B cell (primary cell): ENCODE measurements at regions not wholly inside any gene's neighbourhood (a gene's known extent, or its start where the extent isn't known, plus 50 kb on each side); places are given as distances from the start of the nearest gene placed in this dataset.

Experiments
- ATAC-seq: fragments of 200-7000 bp; cut with Tn5 transposase; one replicate; pipeline ENCODE4 v1.10.0; 2021; ENCODE audit warnings: low read depth, mild to moderate bottlenecking, moderate number of reproducible peaks, moderate library complexity
- CTCF ChIA-PET: fragments of 350-600 bp; sonication (Branson Sonifier 250); formaldehyde crosslinking; loops from one replicate; lab custom pipeline; 2021; ENCODE audit warnings: antibody characterized with exemption, inconsistent platforms; lab: Charles Lee
- POLR2A ChIA-PET: fragments of 350-600 bp; sonication (Branson Sonifier 250); formaldehyde crosslinking; loops from one replicate; lab custom pipeline; 2021; ENCODE audit warnings: antibody characterized with exemption; lab: Charles Lee
- DNase-seq: peaks from one replicate; pipeline ENCODE4 v3.0.0; 2013
- H2AFZ ChIP-seq: 2 replicates; pipeline ENCODE4 v1.6.1; 2012; ENCODE audit warnings: mild to moderate bottlenecking, low read depth, low read length; ENCODE audit not compliant: insufficient read depth, poor library complexity, severe bottlenecking
- H3K27ac ChIP-seq, 2 donors: 1 replicate in 1 of 2; 2 replicates in 1 of 2; pipeline ENCODE4 v1.5.1; 2012 to 2013; ENCODE audit warnings: low read length in 2 of 2, mild to moderate bottlenecking in 2 of 2, moderate library complexity in 1 of 2
- H3K27me3 ChIP-seq, 4 experiments: fragments of 200-600 bp in 1 of 4; sonication (generic) in 1 of 4; replicated peaks in 1 of 4; 1 replicate in 2 of 4; 2 replicates in 2 of 4; pipeline versions ENCODE4 v1.6.1 to v1.7.0; 2013 to 2016; ENCODE audit warnings: low read length in 3 of 4, mild to moderate bottlenecking in 2 of 4, mixed read lengths in 1 of 4, moderate library complexity in 1 of 4; ENCODE audit not compliant: insufficient read depth in 4 of 4, control insufficient read depth in 3 of 4; ENCODE audit errors: control extremely low read depth in 1 of 4
- H3K36me3 ChIP-seq, 2 experiments: replicated peaks in 1 of 2; 1 replicate in 1 of 2; 2 replicates in 1 of 2; pipeline versions ENCODE4 v1.6.1 to v1.7.1; 2013; ENCODE audit warnings: low read length in 1 of 2; ENCODE audit not compliant: insufficient read depth in 2 of 2, control insufficient read depth in 1 of 2; ENCODE audit errors: control extremely low read depth in 1 of 2, extremely low read depth in 1 of 2
- H3K4me1 ChIP-seq, 2 donors: fragments of 200-600 bp in 1 of 2; sonication (generic) in 1 of 2; 1 replicate in 1 of 2; 2 replicates in 1 of 2; pipeline versions ENCODE4 v1.5.1 to v1.6.1; 2013 to 2017; ENCODE audit warnings: low read length in 2 of 2; ENCODE audit not compliant: control insufficient read depth in 2 of 2, insufficient read depth in 2 of 2
- H3K4me2 ChIP-seq: replicated peaks from 2 replicates; pipeline ENCODE3; 2012; ENCODE audit warnings: mild to moderate bottlenecking, low read depth, low read length; ENCODE audit not compliant: poor library complexity, severe bottlenecking
- H3K4me3 ChIP-seq, 5 experiments: fragments of 200-600 bp in 1 of 5; sonication (generic) in 1 of 5; 1 replicate in 3 of 5; 2 replicates in 2 of 5; pipeline versions ENCODE4 v1.5.1 to v1.7.0; 2011 to 2016; ENCODE audit warnings: low read length in 4 of 5, mild to moderate bottlenecking in 4 of 5, low read depth in 2 of 5, control low read depth in 1 of 5, moderate library complexity in 1 of 5; ENCODE audit not compliant: insufficient read depth in 1 of 5; ENCODE audit errors: control extremely low read depth in 1 of 5, extremely low read depth in 1 of 5
- H3K79me2 ChIP-seq: fragments of 200-600 bp; sonication (generic); one replicate; pipeline ENCODE4 v1.6.0; 2016; ENCODE audit warnings: low read length; ENCODE audit not compliant: control insufficient read depth, insufficient read depth
- H3K9ac ChIP-seq: fragments of 200-600 bp; sonication (generic); 2 replicates; pipeline ENCODE4 v1.6.1; 2017; ENCODE audit warnings: mild to moderate bottlenecking, low read length, moderate library complexity
- H3K9me3 ChIP-seq, 3 donors: one replicate each; pipeline versions ENCODE4 v1.6.1 to v1.7.1; 2013; ENCODE audit warnings: low read length in 2 of 3; ENCODE audit not compliant: control insufficient read depth in 2 of 3, insufficient read depth in 1 of 3; ENCODE audit errors: control extremely low read depth in 1 of 3
- H4K20me1 ChIP-seq: 2 replicates; pipeline ENCODE4 v1.6.0; 2012; ENCODE audit warnings: mild to moderate bottlenecking, low read length; ENCODE audit not compliant: insufficient read depth, control insufficient read depth, poor library complexity, severe bottlenecking
- H3K27ac Mint-ChIP-seq: one replicate; pipeline ENCODE4 v1.8.0; 2021; ENCODE audit warnings: mixed read lengths
- H3K27me3 Mint-ChIP-seq: one replicate; pipeline ENCODE4 v1.8.0; 2021; ENCODE audit warnings: mixed read lengths
- H3K4me1 Mint-ChIP-seq: one replicate; pipeline ENCODE4 v1.8.0; 2021; ENCODE audit warnings: mixed read lengths
- H3K4me3 Mint-ChIP-seq: one replicate; pipeline ENCODE4 v1.8.0; 2021; ENCODE audit warnings: mixed read lengths
- H3K9me3 Mint-ChIP-seq: one replicate; pipeline ENCODE4 v1.8.0; 2022; ENCODE audit warnings: mixed read lengths; ENCODE audit not compliant: insufficient read depth
- CTCF ChIP-seq: fragments of 200-600 bp; IDR thresholded peaks from one replicate; pipeline ENCODE4 v1.8.0; 2022; ENCODE audit warnings: antibody characterized with exemption, mild to moderate bottlenecking
- EZH2 ChIP-seq: IDR thresholded peaks from 2 replicates; pipeline ENCODE4 v1.6.1; 2012; ENCODE audit warnings: borderline replicate concordance, low read depth, mild to moderate bottlenecking, moderate library complexity, low read length; ENCODE audit not compliant: insufficient read depth, poor library complexity, severe bottlenecking
- WGBS: methylation state at CpG from one replicate; pipeline ENCODE4 v1.1.5; 2013; ENCODE audit warnings: missing lambda C conversion rate; ENCODE audit not compliant: insufficient coverage; 5-methylcytosine and 5-hydroxymethylcytosine counted together
- intact Hi-C: fragments of 100-400 bp; cut with micrococcal nuclease; formaldehyde crosslinking; loops from one replicate; pipeline ENCODE4 v1.10.0; 2022

- Histone ChIP-seq H3K36me3 (no peaks in the 10 kb centered on the region), H3K9ac (no peak overlapping the region), H3K27ac (no peak overlapping the region), H3K4me1 (no peaks in the 10 kb centered on the region), H4K20me1 (no peaks in the 10 kb centered on the region), H3K4me2 (no peak overlapping the region), H3K9me3 (peaks cover 0 to 1% (median 0%) of the 10 kb centered on the region in 3 donors), H3K4me3 (no peak overlapping the region), H3K79me2 (no peaks in the 10 kb centered on the region), H2AFZ (no peak overlapping the region), H3K27me3 (no peaks in the 10 kb centered on the region)
- Mint-ChIP-seq H3K27me3 (no peaks in the 10 kb centered on the region), H3K27ac (no peak overlapping the region), H3K4me1 (no peaks in the 10 kb centered on the region), H3K9me3 (no peaks in the 10 kb centered on the region), H3K4me3 (no peak overlapping the region)
- ATAC-seq (no peak), DNase-seq (no peak)
- WGBS: 86% methylated on average over 4 of the region's 7 CpGs
- CTCF ChIA-PET: interaction anchor here (1.0 kb wide), 1 partner anchor 9 kb away, joined by 3 read pairs; no protein-coding TSS in a partner anchor
- POLR2A ChIA-PET: no interaction called here
- TF ChIP-seq EZH2 (no peak), CTCF (no peak)
- intact Hi-C loops: no loop called here
Measured at GRCh38 chr3:117920253-117920898, 1114.3 kb downstream of the IGSF11 start.

- Histone ChIP-seq H3K9me3 (peaks cover 0 to 1% (median 0%) of the 10 kb centered on the region in 3 donors), H3K4me1 (no peaks in the 10 kb centered on the region), H3K9ac (no peak overlapping the region), H2AFZ (no peak overlapping the region), H4K20me1 (no peaks in the 10 kb centered on the region), H3K4me3 (no peak overlapping the region), H3K36me3 (no peaks in the 10 kb centered on the region), H3K79me2 (no peaks in the 10 kb centered on the region), H3K27ac (no peak overlapping the region), H3K27me3 (no peaks in the 10 kb centered on the region), H3K4me2 (no peak overlapping the region)
- Mint-ChIP-seq H3K27ac (no peak overlapping the region), H3K4me3 (no peak overlapping the region), H3K27me3 (no peaks in the 10 kb centered on the region), H3K9me3 (no peaks in the 10 kb centered on the region), H3K4me1 (no peaks in the 10 kb centered on the region)
- intact Hi-C loops: no loop called here
- ChIA-PET CTCF (interaction anchor here (1.0 kb wide), 1 partner anchor 10 kb away, joined by 3 read pairs; no protein-coding TSS in a partner anchor), POLR2A (no interaction called here)
- no peak for TF ChIP-seq CTCF
- TF ChIP-seq EZH2: no peak
- DNase-seq (no peak), ATAC-seq (no peak)
- 94% methylated on average over 3 of the region's 3 CpGs for WGBS
Measured at GRCh38 chr3:117921411-117921810, 1113.2 kb downstream of the IGSF11 start.
